ENCODE measurements at regions not wholly inside any gene's neighbourhood (a gene's known extent, or its start where the extent isn't known, plus 50 kb on each side); places are given as distances from the start of the nearest gene placed in this dataset.

DNA sequence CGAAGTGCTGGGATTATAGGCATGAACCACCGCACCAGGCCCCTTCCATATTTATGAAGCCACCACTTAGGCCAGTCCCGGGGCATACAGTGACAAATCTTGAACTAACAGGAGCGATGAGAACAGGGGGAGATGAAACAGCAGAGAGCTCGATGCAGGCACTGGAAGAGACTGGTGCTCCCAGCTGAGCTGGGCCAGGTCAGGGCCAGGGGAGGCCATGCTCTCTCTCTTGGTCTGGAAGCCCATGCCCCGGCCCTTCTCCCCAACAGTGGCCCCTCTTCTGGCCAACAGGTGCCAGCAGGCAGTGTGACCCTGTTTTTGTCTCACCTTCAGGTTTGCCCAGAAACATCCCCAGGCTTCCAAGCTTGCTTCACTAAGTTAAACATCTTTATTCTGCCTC lies 269.9 kb upstream of the C1orf174 start:
- Histone ChIP-seq H3K9me3 (no peaks in the 10 kb centered on the region), H3K4me1 (no peaks in the 10 kb centered on the region), H3K36me3 (no peaks in the 10 kb centered on the region), H3K27me3 (peaks cover 0 to 87% (median 0%) of the 10 kb centered on the region in 4 donors), H3K4me3 (no peak overlapping the region), H3K27ac (replicated peaks in 1 of 4) (no peak overlapping the region)
- intact Hi-C loops (cut with DNase I): no loop called here
- no peak for DNase-seq (ENCODE audit: extremely low spot score)
- TF ChIP-seq POLR2AphosphoS5 (IDR thresholded peaks at IDR 0.05) (no peak), POLR2A (IDR thresholded peaks at IDR 0.05; ENCODE audit: low read depth) (no peak), EP300 (IDR thresholded peaks at IDR 0.05) (no peak)
- TF ChIP-seq, protein P1, sequence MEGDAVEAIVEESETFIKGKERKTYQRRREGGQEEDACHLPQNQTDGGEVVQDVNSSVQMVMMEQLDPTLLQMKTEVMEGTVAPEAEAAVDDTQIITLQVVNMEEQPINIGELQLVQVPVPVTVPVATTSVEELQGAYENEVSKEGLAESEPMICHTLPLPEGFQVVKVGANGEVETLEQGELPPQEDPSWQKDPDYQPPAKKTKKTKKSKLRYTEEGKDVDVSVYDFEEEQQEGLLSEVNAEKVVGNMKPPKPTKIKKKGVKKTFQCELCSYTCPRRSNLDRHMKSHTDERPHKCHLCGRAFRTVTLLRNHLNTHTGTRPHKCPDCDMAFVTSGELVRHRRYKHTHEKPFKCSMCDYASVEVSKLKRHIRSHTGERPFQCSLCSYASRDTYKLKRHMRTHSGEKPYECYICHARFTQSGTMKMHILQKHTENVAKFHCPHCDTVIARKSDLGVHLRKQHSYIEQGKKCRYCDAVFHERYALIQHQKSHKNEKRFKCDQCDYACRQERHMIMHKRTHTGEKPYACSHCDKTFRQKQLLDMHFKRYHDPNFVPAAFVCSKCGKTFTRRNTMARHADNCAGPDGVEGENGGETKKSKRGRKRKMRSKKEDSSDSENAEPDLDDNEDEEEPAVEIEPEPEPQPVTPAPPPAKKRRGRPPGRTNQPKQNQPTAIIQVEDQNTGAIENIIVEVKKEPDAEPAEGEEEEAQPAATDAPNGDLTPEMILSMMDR (IDR thresholded peaks at IDR 0.05): no peak
- WGBS: 91% methylated on average over 6 of the region's 6 CpGs

GRCh38 chr1:4170548-4171340 lies 270.7 kb upstream of the C1orf174 start:
- TF ChIP-seq POLR2AphosphoS5 (IDR thresholded peaks at IDR 0.05) (no peak), EP300 (IDR thresholded peaks at IDR 0.05) (no peak), POLR2A (IDR thresholded peaks at IDR 0.05; ENCODE audit: low read depth) (no peak)
- TF ChIP-seq, protein P1 (IDR thresholded peaks at IDR 0.05): no peak
- Histone ChIP-seq H3K36me3 (no peaks in the 10 kb centered on the region), H3K27ac (replicated peaks in 1 of 4) (no peak overlapping the region), H3K9me3 (no peaks in the 10 kb centered on the region), H3K27me3 (peaks cover 0 to 80% (median 0%) of the 10 kb centered on the region in 4 donors), H3K4me3 (no peak overlapping the region), H3K4me1 (no peaks in the 10 kb centered on the region)
- no peak for DNase-seq (ENCODE audit: extremely low spot score)
- intact Hi-C loops (cut with DNase I): no loop called here
- 80% methylated on average over 25 of the region's 25 CpGs for WGBS

GRCh38 chr1:4171480-4172450 lies 271.7 kb upstream of the C1orf174 start:
- Histone ChIP-seq H3K27me3 (peaks cover 0 to 70% (median 0%) of the 10 kb centered on the region in 4 donors), H3K9me3 (no peaks in the 10 kb centered on the region), H3K4me1 (no peaks in the 10 kb centered on the region), H3K36me3 (no peaks in the 10 kb centered on the region), H3K27ac (replicated peaks in 1 of 4) (no peak overlapping the region), H3K4me3 (no peak overlapping the region)
- intact Hi-C loops (cut with DNase I): no loop called here
- 50% methylated on average over 23 of the region's 23 CpGs for WGBS
- TF ChIP-seq, protein P1 (IDR thresholded peaks at IDR 0.05): no peak
- TF ChIP-seq POLR2A (IDR thresholded peaks at IDR 0.05; ENCODE audit: low read depth): no peak
- peak; percentile 89 for DNase-seq (ENCODE audit: extremely low spot score)

DNA sequence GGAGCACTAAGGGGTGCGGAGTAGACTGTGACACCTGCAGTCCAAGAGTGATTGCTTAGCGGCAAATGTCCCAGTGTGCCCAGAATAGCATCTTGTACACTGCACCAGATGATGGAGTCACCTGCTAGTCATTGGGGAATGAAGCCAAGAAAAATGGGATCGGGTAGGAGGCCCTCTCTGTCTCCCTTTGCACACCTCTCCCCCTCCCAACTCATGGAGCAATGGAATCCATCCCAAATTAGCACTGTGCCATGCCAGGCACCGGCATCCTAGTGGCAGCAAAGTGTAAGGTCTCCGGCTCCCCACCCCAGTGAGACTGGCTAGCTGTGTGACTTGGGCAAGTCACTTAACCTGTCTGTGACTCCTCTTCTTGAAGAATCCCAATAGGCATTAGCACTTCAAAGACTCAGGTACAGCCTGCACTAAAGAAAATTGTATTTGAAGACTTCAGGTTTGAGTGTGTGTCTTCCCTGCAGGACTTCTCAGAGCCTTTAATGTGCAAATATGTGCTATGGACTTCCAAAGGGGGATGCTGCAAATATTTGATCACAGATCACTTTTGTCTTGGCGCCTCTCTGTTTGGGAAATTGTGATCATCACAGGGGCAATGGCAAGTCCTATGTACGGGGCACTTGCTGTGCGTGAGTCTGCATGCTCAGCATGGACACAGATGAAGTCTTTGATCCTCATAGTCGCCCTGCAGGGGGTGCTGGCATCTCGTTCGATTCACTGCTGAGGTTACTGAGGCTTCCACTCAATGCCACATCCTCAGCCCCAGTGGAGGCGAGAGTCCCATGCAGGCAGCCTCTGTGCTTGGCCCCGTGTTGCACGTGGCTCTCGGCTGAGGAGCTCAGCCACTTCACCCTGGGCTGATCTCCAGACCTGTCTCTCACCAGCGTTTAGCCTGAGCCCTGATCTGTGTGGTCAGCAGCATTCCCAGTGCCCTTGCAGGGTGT lies 272.9 kb upstream of the C1orf174 start:
- WGBS: 66% methylated on average over 15 of the region's 16 CpGs
- no peaks in the 10 kb centered on the region for H3K4me1 ChIP-seq
- H3K9me3 ChIP-seq: no peaks in the 10 kb centered on the region
- TF ChIP-seq EP300 (IDR thresholded peaks at IDR 0.05) (no peak), POLR2A (IDR thresholded peaks at IDR 0.05; ENCODE audit: low read depth) (no peak), POLR2AphosphoS5 (IDR thresholded peaks at IDR 0.05) (no peak)
- TF ChIP-seq, protein P1 (IDR thresholded peaks at IDR 0.05): no peak
- DNase-seq (ENCODE audit: extremely low spot score): peak; percentile 74
- no peak overlapping the region for H3K4me3 ChIP-seq
- intact Hi-C loops (cut with DNase I): no loop called here
- no peak overlapping the region for H3K27ac ChIP-seq (replicated peaks in 1 of 4)
- H3K27me3 ChIP-seq: peaks cover 0 to 58% (median 0%) of the 10 kb centered on the region in 4 donors
- H3K36me3 ChIP-seq: no peaks in the 10 kb centered on the region
